ENCODE measurements at regions not wholly inside any gene's neighbourhood (a gene's known extent, or its start where the extent isn't known, plus 50 kb on each side); places are given as distances from the start of the nearest gene placed in this dataset.

DNA sequence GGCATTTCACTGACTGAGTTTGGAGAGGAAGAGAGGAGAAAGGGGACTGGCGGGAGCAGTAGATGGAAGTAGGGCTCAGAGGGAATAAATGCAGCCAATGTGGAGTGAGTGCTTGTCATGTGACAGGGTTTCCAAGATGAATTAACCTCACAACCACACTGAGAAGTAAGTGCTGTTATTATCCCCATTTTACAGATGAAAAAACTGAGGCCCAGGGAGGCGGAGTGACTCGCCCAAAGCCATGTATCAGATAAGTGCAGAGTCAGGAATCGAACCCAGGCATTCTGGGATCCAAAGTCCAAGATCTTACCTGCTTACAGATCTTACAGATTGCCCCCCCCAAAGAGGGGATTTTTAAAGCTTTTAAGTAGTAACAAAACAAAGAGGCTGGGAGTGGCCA, 207.2 kb downstream of the SHQ1 start:
- Histone ChIP-seq H2AK5ac (ENCODE audit: insufficient read length, low read length) (no peak overlapping the region), H3K9me3 (ENCODE audit: control insufficient read depth, low read depth, low read length) (no peaks in the 10 kb centered on the region)

More for the DNA sequence above, 207.2 kb downstream of the SHQ1 start:
- TF ChIP-seq, protein P1, sequence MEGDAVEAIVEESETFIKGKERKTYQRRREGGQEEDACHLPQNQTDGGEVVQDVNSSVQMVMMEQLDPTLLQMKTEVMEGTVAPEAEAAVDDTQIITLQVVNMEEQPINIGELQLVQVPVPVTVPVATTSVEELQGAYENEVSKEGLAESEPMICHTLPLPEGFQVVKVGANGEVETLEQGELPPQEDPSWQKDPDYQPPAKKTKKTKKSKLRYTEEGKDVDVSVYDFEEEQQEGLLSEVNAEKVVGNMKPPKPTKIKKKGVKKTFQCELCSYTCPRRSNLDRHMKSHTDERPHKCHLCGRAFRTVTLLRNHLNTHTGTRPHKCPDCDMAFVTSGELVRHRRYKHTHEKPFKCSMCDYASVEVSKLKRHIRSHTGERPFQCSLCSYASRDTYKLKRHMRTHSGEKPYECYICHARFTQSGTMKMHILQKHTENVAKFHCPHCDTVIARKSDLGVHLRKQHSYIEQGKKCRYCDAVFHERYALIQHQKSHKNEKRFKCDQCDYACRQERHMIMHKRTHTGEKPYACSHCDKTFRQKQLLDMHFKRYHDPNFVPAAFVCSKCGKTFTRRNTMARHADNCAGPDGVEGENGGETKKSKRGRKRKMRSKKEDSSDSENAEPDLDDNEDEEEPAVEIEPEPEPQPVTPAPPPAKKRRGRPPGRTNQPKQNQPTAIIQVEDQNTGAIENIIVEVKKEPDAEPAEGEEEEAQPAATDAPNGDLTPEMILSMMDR (conservative IDR thresholded peaks at IDR 0.05) = no peak
- no peaks in the 10 kb centered on the region for H3K36me3 Mint-ChIP-seq (ENCODE audit: insufficient read depth in 1 of 3, low read depth in 3 of 3)
- no peak for DNase-seq
- Histone ChIP-seq H2BK15ac (ENCODE audit: low read depth, low read length) (no peak overlapping the region), H4K20me1 (ENCODE audit: control insufficient read depth, insufficient read depth, insufficient read length) (no peaks in the 10 kb centered on the region), H3K14ac (ENCODE audit: insufficient read depth, low read length) (no peak overlapping the region), H2BK120ac (ENCODE audit: low read depth, low read length, poor library complexity, severe bottlenecking) (no peak overlapping the region), H2BK12ac (ENCODE audit: insufficient read length, low read depth, low read length) (no peak overlapping the region), H3K9ac (ENCODE audit: extremely low read depth, insufficient read length, low read length) (no peak overlapping the region), H3K23me2 (ENCODE audit: insufficient read length, low read depth, low read length, poor library complexity, severe bottlenecking) (no peaks in the 10 kb centered on the region), H3K23ac (ENCODE audit: insufficient read length, low read depth, low read length) (no peak overlapping the region), H3K79me1 (ENCODE audit: insufficient read depth, low read depth, low read length, poor library complexity, severe bottlenecking) (no peaks in the 10 kb centered on the region), H4K5ac (ENCODE audit: insufficient read length, low read depth, low read length) (no peak overlapping the region), H3K4me1 (ENCODE audit: insufficient read depth, low read length) (no peaks in the 10 kb centered on the region), H3K4ac (ENCODE audit: low read depth, low read length) (no peak overlapping the region), H3K4me2 (ENCODE audit: insufficient read depth, insufficient read length, low read length) (no peak overlapping the region), H3K27me3 (ENCODE audit: insufficient read depth, low read length) (no peaks in the 10 kb centered on the region), H4K8ac (replicated peaks; ENCODE audit: insufficient read length, low read depth, low read length) (no peak overlapping the region), H4K91ac (ENCODE audit: insufficient read length, low read depth, low read length) (no peak overlapping the region), H3K56ac (ENCODE audit: insufficient read length, low read depth, low read length) (no peak overlapping the region), H2BK5ac (ENCODE audit: insufficient read length, low read length) (no peak overlapping the region), H2BK20ac (ENCODE audit: low read depth, low read length, poor library complexity, severe bottlenecking) (no peak overlapping the region), H3K79me2 (ENCODE audit: insufficient read depth, low read length) (no peaks in the 10 kb centered on the region), H3T11ph (ENCODE audit: low read length) (no peak overlapping the region), H2AFZ (ENCODE audit: low read length) (no peak overlapping the region), H3K27ac (ENCODE audit: insufficient read length, low read depth, low read length) (no peak overlapping the region), H3K18ac (ENCODE audit: insufficient read length, low read depth, low read length) (no peak overlapping the region)
- no CpG with 5 or more reads among the region's 4 CpGs for WGBS (ENCODE audit: extremely low coverage, insufficient read length, low lambda C conversion rate)
- no peak overlapping the region; a peak in 1 of 5 replicates for H3K4me3 Mint-ChIP-seq
- no peak overlapping the region for H3K27ac Mint-ChIP-seq
- H3K27me3 Mint-ChIP-seq (ENCODE audit: low read depth) = peaks cover 2% of the 10 kb centered on the region; the same call in 1 of the 2 replicates
- no peaks in the 10 kb centered on the region for H3K4me1 Mint-ChIP-seq
- H3K9me3 Mint-ChIP-seq = no peaks in the 10 kb centered on the region

All from H9 (cell line).